Progenitor cell of endocrine pancreas (in vitro differentiated cells): ENCODE measurements at regions not wholly inside any gene's neighbourhood (a gene's known extent, or its start where the extent isn't known, plus 50 kb on each side); places are given as distances from the start of the nearest gene placed in this dataset.

ENCODE experiments used
- DNase-seq: peaks from one replicate; pipeline ENCODE4 v3.0.0; 2021; ENCODE audit warnings: low spot score; ENCODE audit not compliant: unreplicated experiment
- H3K27ac Mint-ChIP-seq: 2 replicates; pipeline ENCODE4 v1.8.0; 2021; ENCODE audit warnings: mild to moderate bottlenecking, moderate library complexity, mixed read lengths
- H3K27me3 Mint-ChIP-seq: 2 replicates; pipeline ENCODE4 v1.8.0; 2021; ENCODE audit warnings: mixed read lengths
- H3K36me3 Mint-ChIP-seq: 2 replicates; pipeline ENCODE4 v1.8.0; 2022; ENCODE audit warnings: mixed read lengths; ENCODE audit not compliant: insufficient read depth
- H3K4me1 Mint-ChIP-seq: 2 replicates; pipeline ENCODE4 v1.8.0; 2021; ENCODE audit warnings: low read depth, mixed read lengths
- H3K4me3 Mint-ChIP-seq: 2 replicates; pipeline ENCODE4 v1.8.0; 2021; ENCODE audit warnings: low read depth, mild to moderate bottlenecking, moderate library complexity, mixed read lengths
- H3K9me3 Mint-ChIP-seq: 2 replicates; pipeline ENCODE4 v1.8.0; 2021; ENCODE audit warnings: low read depth, mixed read lengths
- TF ChIP-seq, protein P1 (sequence below): fragments of 200-600 bp; sonication (generic); IDR thresholded peaks from one replicate; pipeline ENCODE4 v1.5.0; 2021; ENCODE audit warnings: antibody characterized with exemption, mild to moderate bottlenecking; ENCODE audit not compliant: unreplicated experiment

DNA sequence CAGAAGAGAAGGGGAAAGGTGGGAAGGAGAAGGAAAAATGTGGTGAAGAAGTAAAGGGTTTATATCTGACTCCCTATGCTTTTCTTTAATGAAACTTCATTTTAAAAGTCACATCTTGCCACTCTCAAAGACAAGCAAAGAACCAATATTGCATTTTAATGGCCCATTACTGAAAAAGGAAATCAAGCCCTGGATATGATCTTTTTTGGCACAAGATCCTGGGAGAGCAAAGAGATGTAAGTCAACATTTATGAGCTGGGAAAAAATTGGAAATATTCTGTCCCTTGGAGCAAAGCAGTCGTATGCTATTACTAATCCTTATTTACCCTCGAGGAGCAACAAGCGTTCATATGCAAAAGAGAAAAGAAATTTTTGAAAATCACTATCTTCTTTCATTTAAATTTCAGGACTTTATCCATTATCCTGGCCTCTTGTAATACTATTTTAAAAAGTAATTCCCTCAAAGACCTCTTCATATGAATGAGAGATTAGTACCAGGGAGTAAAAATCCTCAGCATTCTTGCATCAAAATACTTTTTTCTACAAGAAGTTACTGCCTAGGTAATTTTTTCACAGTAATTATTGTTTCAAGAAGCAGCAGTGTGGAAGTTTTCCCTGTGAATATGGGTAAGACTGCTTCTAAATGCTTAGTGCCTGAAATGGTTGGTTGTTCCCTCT lies 435.3 kb upstream of the PDZRN3 start:
- Mint-ChIP-seq H3K4me3 (no peak overlapping the region), H3K9me3 (peaks cover 9% of the 10 kb centered on the region), H3K27me3 (no peaks in the 10 kb centered on the region), H3K4me1 (peaks cover 22% of the 10 kb centered on the region), H3K27ac (no peak overlapping the region), H3K36me3 (no peaks in the 10 kb centered on the region)
- no peak for DNase-seq
- TF ChIP-seq, protein P1, sequence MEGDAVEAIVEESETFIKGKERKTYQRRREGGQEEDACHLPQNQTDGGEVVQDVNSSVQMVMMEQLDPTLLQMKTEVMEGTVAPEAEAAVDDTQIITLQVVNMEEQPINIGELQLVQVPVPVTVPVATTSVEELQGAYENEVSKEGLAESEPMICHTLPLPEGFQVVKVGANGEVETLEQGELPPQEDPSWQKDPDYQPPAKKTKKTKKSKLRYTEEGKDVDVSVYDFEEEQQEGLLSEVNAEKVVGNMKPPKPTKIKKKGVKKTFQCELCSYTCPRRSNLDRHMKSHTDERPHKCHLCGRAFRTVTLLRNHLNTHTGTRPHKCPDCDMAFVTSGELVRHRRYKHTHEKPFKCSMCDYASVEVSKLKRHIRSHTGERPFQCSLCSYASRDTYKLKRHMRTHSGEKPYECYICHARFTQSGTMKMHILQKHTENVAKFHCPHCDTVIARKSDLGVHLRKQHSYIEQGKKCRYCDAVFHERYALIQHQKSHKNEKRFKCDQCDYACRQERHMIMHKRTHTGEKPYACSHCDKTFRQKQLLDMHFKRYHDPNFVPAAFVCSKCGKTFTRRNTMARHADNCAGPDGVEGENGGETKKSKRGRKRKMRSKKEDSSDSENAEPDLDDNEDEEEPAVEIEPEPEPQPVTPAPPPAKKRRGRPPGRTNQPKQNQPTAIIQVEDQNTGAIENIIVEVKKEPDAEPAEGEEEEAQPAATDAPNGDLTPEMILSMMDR, result no peak

DNA sequence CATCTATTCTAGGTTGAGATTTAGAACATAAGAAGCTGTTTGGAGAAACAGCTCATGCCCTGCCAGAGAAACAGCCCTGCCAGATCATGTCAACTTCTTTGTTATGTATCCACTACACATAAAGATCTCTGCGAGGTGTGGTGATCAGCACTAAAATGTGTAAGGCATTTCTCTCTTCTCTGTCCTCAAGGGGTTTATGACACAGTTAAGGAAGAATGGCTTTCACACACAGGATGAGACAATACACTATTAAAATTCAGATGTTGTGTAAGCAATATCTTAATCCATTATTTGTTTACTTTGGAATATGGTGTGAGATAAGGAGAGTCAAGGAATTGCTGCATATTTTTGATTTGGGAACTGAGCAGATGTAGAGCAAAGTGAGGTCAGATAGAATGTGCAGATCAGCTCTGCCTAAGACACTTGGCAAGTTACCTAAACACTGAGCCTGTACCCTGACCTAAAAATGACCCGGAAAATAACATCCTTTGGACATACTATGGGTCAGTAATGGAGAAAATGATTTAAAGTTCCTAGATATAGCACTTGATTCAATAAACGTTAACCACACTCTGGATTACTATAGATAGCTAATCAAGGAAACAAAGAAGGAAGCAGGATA lies 434.7 kb upstream of the PDZRN3 start:
- no peak overlapping the region for H3K27ac Mint-ChIP-seq
- no peak for DNase-seq
- no peak overlapping the region for H3K4me3 Mint-ChIP-seq
- H3K4me1 Mint-ChIP-seq, result peaks cover 26% of the 10 kb centered on the region
- H3K9me3 Mint-ChIP-seq, result peaks cover 9% of the 10 kb centered on the region
- no peaks in the 10 kb centered on the region for H3K36me3 Mint-ChIP-seq
- TF ChIP-seq, protein P1, result no peak
- no peaks in the 10 kb centered on the region for H3K27me3 Mint-ChIP-seq

DNA sequence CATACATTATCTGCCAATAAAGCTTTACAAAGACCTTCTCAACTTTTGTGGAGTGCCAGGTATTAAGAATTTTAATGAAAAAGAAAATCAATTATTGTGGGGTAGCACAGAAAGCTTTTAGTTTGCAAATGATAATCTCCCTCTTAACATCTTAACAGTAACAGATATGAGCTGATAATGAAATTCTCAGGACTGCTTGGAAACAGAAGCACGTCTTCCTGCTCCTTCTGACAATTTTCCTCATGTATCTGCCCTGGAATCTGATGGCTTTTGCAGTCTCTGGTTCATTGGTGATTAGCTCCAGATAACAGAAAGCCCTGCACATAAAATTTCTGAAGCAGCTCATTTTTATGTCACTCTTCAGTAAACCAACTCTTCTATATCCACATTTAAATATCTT lies 432.4 kb upstream of the PDZRN3 start:
- peaks cover 7% of the 10 kb centered on the region for H3K9me3 Mint-ChIP-seq
- peaks cover 32% of the 10 kb centered on the region for H3K4me1 Mint-ChIP-seq
- H3K27ac Mint-ChIP-seq, result no peak overlapping the region
- H3K4me3 Mint-ChIP-seq, result no peak overlapping the region
- TF ChIP-seq, protein P1, result no peak
- no peaks in the 10 kb centered on the region for H3K27me3 Mint-ChIP-seq
- no peak for DNase-seq
- H3K36me3 Mint-ChIP-seq, result no peaks in the 10 kb centered on the region

DNA sequence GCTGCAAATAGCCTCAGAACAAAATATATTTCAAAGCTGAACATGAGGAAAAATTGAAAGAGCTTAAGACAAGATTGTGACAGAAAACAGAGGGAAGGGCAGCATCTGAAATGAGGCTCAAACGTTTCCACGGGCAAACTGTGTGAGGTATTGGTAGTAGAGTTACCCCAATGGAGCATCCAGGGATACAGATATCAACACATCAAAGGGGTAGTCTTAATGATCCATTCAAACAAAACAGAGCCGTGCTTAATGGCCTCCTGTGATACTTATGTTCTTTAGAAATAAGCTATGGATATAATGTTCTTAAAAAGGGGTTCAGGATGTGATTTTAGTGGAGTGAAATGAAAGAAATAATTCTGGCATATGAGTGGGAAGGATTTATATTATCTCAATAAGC lies 430.3 kb upstream of the PDZRN3 start:
- no peaks in the 10 kb centered on the region for H3K27me3 Mint-ChIP-seq
- TF ChIP-seq, protein P1, result no peak
- DNase-seq, result no peak
- no peak overlapping the region for H3K4me3 Mint-ChIP-seq
- H3K27ac Mint-ChIP-seq, result no peak overlapping the region
- no peaks in the 10 kb centered on the region for H3K36me3 Mint-ChIP-seq
- peaks cover 38% of the 10 kb centered on the region for H3K4me1 Mint-ChIP-seq
- peaks cover 3% of the 10 kb centered on the region for H3K9me3 Mint-ChIP-seq

DNA sequence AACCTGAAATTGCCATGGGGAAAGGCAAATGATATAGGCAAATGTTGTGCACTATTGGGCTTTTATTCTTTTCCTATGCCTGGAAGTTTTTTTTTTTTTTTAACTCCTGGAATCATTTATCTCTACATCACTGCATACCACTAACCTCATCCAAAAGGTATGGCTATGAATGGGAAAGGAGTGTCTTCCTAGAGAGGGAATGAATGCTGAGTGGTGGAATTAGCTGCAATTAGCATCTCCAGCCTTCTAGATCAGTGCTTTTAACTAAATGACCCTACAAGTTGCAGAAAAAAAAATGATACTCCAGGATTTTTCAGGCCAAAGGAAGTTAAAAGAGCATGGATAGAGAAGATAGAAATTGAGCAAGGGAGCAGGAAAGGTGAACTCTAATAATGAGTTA lies 429.8 kb upstream of the PDZRN3 start:
- Mint-ChIP-seq H3K27me3 (no peaks in the 10 kb centered on the region), H3K4me3 (no peak overlapping the region), H3K9me3 (peaks cover 3% of the 10 kb centered on the region), H3K4me1 (peaks cover 38% of the 10 kb centered on the region), H3K27ac (no peak overlapping the region), H3K36me3 (no peaks in the 10 kb centered on the region)
- DNase-seq, result no peak
- TF ChIP-seq, protein P1, result no peak
